Limb (tissue), 2 donors: ENCODE measurements at regions not wholly inside any gene's neighbourhood (a gene's known extent, or its start where the extent isn't known, plus 50 kb on each side); places are given as distances from the start of the nearest gene placed in this dataset.

Experiments used
- DNase-seq, 2 donors: peaks; one replicate each; pipeline ENCODE4 v3.0.0-alpha.2; 2016; ENCODE audit errors: extremely low spot score in 2 of 2

GRCh38 chr18:64258111-64258650 lies 109.3 kb upstream of the LINC00305 start:
- no peak for DNase-seq

DNA sequence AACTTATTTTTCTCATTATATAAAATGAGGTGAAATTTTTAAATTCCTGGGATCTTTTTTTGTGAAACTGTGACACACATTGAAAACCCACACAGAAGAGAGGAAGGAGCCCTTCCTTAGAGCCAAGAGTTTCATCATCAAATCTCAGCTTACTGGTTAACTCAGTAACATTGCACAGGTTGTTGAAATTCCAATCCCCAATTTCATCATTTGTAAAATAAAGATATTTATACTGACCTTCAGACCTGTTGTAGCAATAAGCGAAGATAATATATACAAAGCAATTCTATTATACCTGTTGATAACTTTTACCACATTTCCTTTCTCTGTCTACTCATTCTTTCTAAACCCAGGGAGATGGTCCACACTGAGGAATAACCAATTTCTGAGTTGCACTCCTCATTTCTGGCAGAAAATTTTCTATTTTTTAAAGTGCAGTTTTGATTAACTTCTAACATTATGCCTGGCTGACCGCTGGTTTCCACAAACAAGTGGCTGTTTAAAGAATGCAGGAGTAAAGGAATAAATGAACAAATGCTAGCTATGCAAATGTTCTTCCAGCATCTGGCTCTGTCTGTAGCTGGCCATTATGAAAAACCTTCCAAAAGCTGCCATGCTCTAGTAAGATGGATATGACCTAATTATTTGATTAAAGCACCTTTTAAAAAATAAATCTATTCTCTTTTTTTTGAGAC lies 105.7 kb upstream of the LINC00305 start:
- no peak for DNase-seq

DNA sequence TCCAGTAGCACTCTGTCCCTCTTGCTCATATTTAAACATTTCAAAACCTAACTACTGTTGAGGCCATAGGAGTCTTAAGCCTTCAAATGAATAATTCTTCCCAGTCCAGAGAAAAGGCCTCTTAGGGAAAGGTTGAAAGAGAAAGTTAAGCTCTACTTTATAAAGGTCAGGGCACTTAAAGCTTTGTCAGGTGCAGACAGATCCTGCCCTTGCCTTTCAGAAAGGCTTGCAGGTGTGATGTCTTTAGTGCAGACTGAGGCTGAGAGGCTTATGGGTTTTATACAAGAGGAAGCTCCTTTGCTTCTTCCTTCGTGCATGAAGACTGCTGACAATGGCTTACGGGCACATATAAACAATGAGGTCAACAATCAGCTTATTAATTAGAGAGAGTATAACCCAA lies 105.0 kb upstream of the LINC00305 start:
- DNase-seq, result no peak

GRCh38 chr18:64253222-64253621 lies 104.3 kb upstream of the LINC00305 start:
- no peak for DNase-seq

DNA sequence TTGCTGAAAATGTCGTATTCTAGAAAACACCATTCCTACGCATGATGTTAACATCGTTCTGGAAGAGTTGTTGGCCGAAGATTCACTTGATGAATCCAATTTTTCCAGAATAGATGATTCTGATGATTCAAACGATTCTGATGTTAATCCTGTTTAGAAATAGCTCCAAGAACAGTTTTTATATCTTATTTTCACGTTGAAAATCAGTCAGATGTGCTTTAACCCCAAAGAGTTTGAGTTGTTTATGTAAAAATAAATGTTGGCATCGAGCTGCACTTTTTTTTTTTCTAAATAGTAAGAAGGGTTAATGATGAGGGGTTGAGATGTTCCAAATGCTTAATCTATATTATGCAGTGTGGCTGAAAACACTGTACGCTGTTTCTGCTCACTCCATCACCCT lies 99.9 kb upstream of the LINC00305 start:
- DNase-seq, result no peak

- no peak for DNase-seq
These were observed 96.4 kb upstream of the LINC00305 start for GRCh38 chr18:64245126-64245861.

- DNase-seq, result no peak
These were observed 95.7 kb upstream of the LINC00305 start for GRCh38 chr18:64244571-64244970.

DNA sequence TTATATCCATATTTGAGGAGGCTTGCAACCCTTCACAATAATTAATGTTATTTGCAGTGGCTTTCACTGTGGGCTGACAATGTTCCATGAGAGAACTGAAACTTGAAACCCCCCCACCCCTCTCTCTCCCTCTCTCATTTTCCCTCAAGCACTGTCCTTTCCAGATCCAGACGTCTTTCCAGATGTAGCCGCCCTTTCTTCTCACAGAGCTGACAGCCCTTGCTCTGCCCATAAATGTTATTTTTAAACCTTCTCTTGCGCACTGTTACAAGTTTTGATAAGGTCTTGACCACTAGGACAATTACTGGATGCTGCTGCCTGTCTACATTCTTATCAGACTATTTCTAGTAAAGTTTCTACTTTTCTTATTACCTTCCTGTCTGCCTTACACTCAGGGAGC lies 91.4 kb upstream of the LINC00305 start:
- DNase-seq, result no peak

DNA sequence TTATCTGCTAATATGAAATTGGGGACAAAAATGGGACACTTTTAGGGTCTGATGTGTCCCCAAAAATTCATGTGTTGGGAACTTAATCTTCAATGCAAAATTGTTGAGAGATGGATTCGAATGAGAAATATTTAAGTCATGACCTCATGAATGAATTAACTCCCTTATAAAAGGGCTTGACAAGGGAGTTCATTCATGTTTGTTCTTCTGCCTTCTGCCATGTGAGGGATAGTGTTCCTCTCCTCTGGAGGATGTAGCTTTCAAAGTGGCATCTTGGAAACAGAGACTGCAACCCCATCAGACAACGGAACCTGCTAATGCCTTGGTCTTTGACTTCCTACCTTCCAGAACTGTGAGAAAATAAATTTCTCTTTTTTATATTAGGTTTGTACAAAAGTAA lies 89.2 kb upstream of the LINC00305 start:
- DNase-seq, result no peak

DNA sequence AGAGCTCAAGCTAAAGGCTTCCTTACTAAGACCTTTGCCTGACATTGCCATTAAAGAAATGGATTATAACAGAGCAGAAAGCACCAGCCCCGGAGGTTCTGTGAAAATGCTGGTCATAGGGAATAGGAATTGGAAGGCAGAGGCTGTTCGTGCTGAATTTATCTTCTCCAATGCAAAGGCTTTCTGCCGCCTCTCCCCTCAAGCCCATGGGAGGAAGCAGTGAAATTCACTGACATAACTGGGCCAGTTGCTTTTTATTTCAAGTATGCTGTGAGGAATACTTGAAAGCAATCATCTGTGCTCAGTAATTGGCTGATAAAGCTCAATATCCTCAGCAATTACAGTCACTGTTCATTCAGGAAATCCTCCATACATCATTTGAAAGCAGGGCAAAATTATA lies 85.4 kb upstream of the LINC00305 start:
- DNase-seq, result no peak

DNA sequence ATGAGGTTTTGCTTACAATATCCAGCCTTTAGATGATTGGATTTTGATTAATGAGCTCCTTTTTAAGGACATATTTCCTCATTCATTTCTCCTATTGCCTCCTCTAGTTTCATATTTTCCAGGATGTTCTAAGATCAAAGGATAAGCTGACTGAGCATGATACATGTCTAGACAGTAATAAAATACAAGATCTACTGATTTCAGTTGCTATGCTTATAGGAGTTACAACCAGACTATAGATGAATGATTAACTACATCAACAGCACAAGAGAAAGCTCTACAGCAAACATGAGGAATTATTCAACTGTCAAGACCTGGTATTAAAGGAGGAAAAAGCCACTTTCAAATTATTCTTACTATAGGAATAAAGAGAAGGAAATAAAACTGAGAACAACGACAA lies 85.0 kb upstream of the LINC00305 start:
- DNase-seq, result no peak

DNA sequence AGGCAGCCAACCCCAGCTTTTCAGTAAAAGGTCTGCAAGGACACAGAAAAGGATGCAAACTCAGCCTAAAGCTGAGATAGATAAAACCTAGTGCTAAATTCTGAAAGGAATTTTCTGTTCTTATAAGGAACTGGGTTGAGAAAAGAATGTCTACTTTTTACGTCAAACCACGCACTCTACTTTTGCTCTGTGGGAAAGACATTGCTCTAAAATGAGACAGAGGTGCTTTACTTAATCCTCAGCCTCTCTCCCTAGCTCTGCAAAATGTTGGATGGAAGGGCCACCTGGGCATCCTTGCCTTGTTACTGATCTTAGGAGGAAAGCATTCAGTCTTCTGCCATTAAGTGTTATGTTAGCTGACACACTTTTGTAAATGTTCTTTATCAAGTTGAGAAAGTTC lies 72.1 kb upstream of the LINC00305 start:
- no peak for DNase-seq

DNA sequence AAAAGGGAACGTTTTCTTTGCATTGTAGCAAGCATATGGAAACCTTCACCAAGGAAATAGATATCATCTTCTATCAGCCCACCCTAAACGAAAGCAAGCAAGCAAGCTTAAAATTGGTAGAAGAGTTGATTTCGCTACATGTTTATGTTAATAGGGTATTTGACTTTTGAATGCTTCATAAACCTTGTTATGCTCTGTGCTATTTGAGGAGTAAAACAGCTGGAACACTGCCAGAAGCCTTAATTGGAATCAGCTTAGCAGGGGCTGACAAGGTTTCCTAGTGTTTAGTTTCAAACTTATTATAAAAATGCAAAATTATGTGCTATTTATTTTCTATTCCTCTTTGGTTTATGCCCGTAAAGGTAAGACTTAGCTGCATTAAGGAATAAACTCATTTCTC lies 70.6 kb upstream of the LINC00305 start:
- no peak for DNase-seq

DNA sequence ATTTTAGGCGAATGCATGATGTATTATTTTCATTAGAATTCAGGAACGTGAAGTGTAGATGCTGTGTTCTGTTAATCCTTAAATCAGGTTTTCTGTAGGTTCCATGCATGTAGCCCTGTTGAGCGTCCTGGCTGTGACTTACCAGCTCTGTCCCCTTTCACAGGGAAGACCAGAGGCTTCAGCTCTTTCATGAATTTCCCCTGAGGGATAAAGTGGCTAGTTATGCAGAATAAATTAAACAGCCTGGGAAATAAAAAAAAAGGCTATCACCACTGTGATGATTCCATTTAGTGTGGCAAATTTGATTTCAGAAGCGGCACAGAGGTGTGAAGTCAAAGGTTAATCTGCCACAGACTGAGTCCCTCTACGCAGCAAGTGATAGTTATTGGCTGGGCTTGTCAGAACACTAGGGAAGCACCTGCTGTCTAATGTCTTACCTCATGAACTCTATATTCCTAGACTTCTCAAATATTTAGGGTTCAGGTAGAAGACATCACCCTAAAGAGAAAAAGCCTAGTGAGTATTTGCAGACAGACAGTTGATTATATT lies 61.6 kb upstream of the LINC00305 start:
- no peak for DNase-seq

- DNase-seq, result no peak
These were observed 59.6 kb upstream of the LINC00305 start for GRCh38 chr18:64208516-64208915.

- no peak for DNase-seq
These were observed 58.9 kb upstream of the LINC00305 start for GRCh38 chr18:64207820-64208219.

DNA sequence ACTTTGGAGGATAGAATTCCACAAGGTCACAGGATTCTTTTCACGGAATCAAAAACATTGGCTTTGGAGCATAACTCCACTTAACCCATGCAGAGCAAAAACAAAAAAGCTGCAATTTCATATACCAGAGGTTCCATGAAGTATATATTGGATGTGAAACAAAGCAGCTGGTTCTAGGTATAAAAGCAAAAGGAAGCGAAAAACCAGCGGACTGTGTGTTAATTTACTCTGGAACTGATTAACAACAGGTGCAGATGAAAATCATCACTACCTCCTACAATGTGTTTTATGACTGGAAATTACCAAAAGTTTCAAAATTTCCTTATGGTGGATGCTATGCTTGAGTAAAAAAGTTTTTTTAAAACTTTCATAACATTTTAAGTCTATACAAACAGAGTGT lies 54.4 kb upstream of the LINC00305 start:
- DNase-seq, result no peak

- no peak for DNase-seq
These were observed 54.0 kb upstream of the LINC00305 start for GRCh38 chr18:64202863-64203262.

- no peak for DNase-seq
These were observed 53.4 kb upstream of the LINC00305 start for GRCh38 chr18:64202210-64202836.

DNA sequence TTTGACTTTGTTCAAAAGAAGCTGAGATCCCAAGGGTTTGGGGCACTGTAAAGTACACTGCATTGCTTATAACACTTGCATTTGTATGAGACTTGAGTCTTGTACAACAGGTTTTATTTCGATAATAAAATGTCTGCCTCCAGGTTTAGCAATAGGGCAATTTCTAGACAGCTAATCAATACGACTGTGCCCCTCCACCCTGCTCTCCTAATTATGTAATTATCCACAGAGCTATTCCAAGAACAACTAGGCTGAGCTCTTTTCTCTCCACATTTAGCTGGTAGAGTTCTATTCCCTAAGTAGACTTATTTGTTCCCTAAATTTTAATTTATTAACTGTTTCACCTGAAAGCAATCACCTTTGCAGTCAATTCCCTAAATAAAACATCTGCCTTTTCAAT lies 52.9 kb upstream of the LINC00305 start:
- DNase-seq, result no peak

DNA sequence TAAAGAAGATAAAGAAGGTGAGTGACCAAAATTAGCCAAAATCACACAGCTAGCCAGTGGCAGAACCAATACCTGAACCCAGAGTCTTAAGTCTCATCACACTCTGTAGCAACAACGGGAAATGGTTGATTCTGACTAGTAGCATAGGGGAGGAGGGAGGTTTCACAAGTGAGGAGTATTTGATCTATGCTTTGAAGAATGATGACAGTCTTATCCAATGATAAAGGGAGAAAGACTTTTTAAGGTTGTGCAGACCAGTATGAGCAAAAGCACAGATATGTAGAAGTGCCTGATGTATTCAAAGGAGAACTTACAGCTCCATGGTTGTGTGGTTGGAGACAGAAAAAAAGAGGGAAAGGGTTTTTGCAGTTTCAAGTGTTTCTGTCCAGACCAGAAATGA lies 50.7 kb upstream of the LINC00305 start:
- no peak for DNase-seq
